ENCODE measurements at regions not wholly inside any gene's neighbourhood (a gene's known extent, or its start where the extent isn't known, plus 50 kb on each side); places are given as distances from the start of the nearest gene placed in this dataset.

- no peaks in the 10 kb centered on the region for H3K4me1 ChIP-seq (ENCODE audit: insufficient read depth, low read length)
- H3K36me3 ChIP-seq (ENCODE audit: insufficient read depth, low read length), result no peaks in the 10 kb centered on the region
- H3K9me3 ChIP-seq (ENCODE audit: low read depth, low read length), result no peaks in the 10 kb centered on the region
- H3K27ac ChIP-seq (ENCODE audit: low read depth, low read length), result no peak overlapping the region
- no peak overlapping the region for H3K4me3 ChIP-seq (ENCODE audit: insufficient read depth, low read length)
- DNase-seq (ENCODE audit: insufficient read length, low spot score, missing footprints), result no peak
- H2AFZ ChIP-seq (ENCODE audit: low read length), result no peak overlapping the region
- no peak overlapping the region for H3K4me2 ChIP-seq (ENCODE audit: insufficient read depth, low read length)
- TF ChIP-seq CTCF (IDR thresholded peaks at IDR 0.05; ENCODE audit: extremely low read depth, low read depth, low read length), result no peak
- no peaks in the 10 kb centered on the region for H4K20me1 ChIP-seq (ENCODE audit: insufficient read depth, low read length)
- no peaks in the 10 kb centered on the region for H3K27me3 ChIP-seq (ENCODE audit: insufficient read depth, low read length)
- H3K79me2 ChIP-seq (ENCODE audit: insufficient read depth, low read length), result no peaks in the 10 kb centered on the region
Observed at GRCh38 chr2:59391896-59392295, 1150.8 kb upstream of the FANCL start.

- no peaks in the 10 kb centered on the region for H3K4me1 ChIP-seq (ENCODE audit: insufficient read depth, low read length)
Observed at GRCh38 chr2:59390581-59390980, 1149.5 kb upstream of the FANCL start.

GRCh38 chr2:59389240-59389639 lies 1148.1 kb upstream of the FANCL start:
- Histone ChIP-seq H3K79me2 (ENCODE audit: insufficient read depth, low read length) (no peaks in the 10 kb centered on the region), H4K20me1 (ENCODE audit: insufficient read depth, low read length) (no peaks in the 10 kb centered on the region), H3K9me3 (ENCODE audit: low read depth, low read length) (no peaks in the 10 kb centered on the region), H3K36me3 (ENCODE audit: insufficient read depth, low read length) (no peaks in the 10 kb centered on the region), H3K4me3 (ENCODE audit: insufficient read depth, low read length) (no peak overlapping the region), H3K27me3 (ENCODE audit: insufficient read depth, low read length) (no peaks in the 10 kb centered on the region), H3K27ac (ENCODE audit: low read depth, low read length) (no peak overlapping the region), H3K4me1 (ENCODE audit: insufficient read depth, low read length) (no peaks in the 10 kb centered on the region), H2AFZ (ENCODE audit: low read length) (no peak overlapping the region), H3K4me2 (ENCODE audit: insufficient read depth, low read length) (no peak overlapping the region)
- no peak for DNase-seq (ENCODE audit: insufficient read length, low spot score, missing footprints)
- TF ChIP-seq CTCF (IDR thresholded peaks at IDR 0.05; ENCODE audit: extremely low read depth, low read depth, low read length), result no peak

More at GRCh38 chr2:59390581-59390980, 1149.5 kb upstream of the FANCL start:
- Histone ChIP-seq H3K4me2 (ENCODE audit: insufficient read depth, low read length) (no peak overlapping the region), H3K4me3 (ENCODE audit: insufficient read depth, low read length) (no peak overlapping the region), H3K9me3 (ENCODE audit: low read depth, low read length) (no peaks in the 10 kb centered on the region), H2AFZ (ENCODE audit: low read length) (no peak overlapping the region), H3K79me2 (ENCODE audit: insufficient read depth, low read length) (no peaks in the 10 kb centered on the region), H4K20me1 (ENCODE audit: insufficient read depth, low read length) (no peaks in the 10 kb centered on the region), H3K36me3 (ENCODE audit: insufficient read depth, low read length) (no peaks in the 10 kb centered on the region), H3K27me3 (ENCODE audit: insufficient read depth, low read length) (no peaks in the 10 kb centered on the region), H3K27ac (ENCODE audit: low read depth, low read length) (no peak overlapping the region)
- DNase-seq (ENCODE audit: insufficient read length, low spot score, missing footprints), result no peak
- no peak for TF ChIP-seq CTCF (IDR thresholded peaks at IDR 0.05; ENCODE audit: extremely low read depth, low read depth, low read length)

GRCh38 chr2:59385971-59386370 lies 1144.8 kb upstream of the FANCL start:
- H3K36me3 ChIP-seq (ENCODE audit: insufficient read depth, low read length), result no peaks in the 10 kb centered on the region
- no peaks in the 10 kb centered on the region for H3K9me3 ChIP-seq (ENCODE audit: low read depth, low read length)
- no peaks in the 10 kb centered on the region for H3K27me3 ChIP-seq (ENCODE audit: insufficient read depth, low read length)
- no peaks in the 10 kb centered on the region for H4K20me1 ChIP-seq (ENCODE audit: insufficient read depth, low read length)
- H3K79me2 ChIP-seq (ENCODE audit: insufficient read depth, low read length), result no peaks in the 10 kb centered on the region
- H2AFZ ChIP-seq (ENCODE audit: low read length), result no peak overlapping the region
- H3K4me2 ChIP-seq (ENCODE audit: insufficient read depth, low read length), result no peak overlapping the region
- TF ChIP-seq CTCF (IDR thresholded peaks at IDR 0.05; ENCODE audit: extremely low read depth, low read depth, low read length), result no peak
- DNase-seq (ENCODE audit: insufficient read length, low spot score, missing footprints), result no peak
- H3K4me1 ChIP-seq (ENCODE audit: insufficient read depth, low read length), result no peaks in the 10 kb centered on the region
- H3K4me3 ChIP-seq (ENCODE audit: insufficient read depth, low read length), result no peak overlapping the region
- H3K27ac ChIP-seq (ENCODE audit: low read depth, low read length), result no peak overlapping the region

Data from osteoblast (primary cell).